Fibroblast of lung (primary cell): ENCODE measurements at regions not wholly inside any gene's neighbourhood (a gene's known extent, or its start where the extent isn't known, plus 50 kb on each side); places are given as distances from the start of the nearest gene placed in this dataset.

ENCODE experiments used
- DNase-seq, 2 donors: peaks; one replicate each; pipeline versions ENCODE4 v3.0.0 to v3.0.0-alpha.2; 2010; ENCODE audit warnings: low read depth in 2 of 2
- H2AFZ ChIP-seq: 2 replicates; pipeline ENCODE4 v1.5.1; 2012; ENCODE audit warnings: low read length, control low read depth, inconsistent platforms
- H3K27ac ChIP-seq: 2 replicates; pipeline ENCODE4 v1.5.1; 2011; ENCODE audit warnings: low read length, control low read depth; ENCODE audit not compliant: insufficient read depth
- H3K27me3 ChIP-seq: 2 replicates; pipeline ENCODE4 v1.5.1; 2011; ENCODE audit warnings: mild to moderate bottlenecking, low read length; ENCODE audit not compliant: control insufficient read depth, insufficient read depth
- H3K36me3 ChIP-seq: 2 replicates; pipeline ENCODE4 v1.5.1; 2011; ENCODE audit warnings: low read length; ENCODE audit not compliant: control insufficient read depth, insufficient read depth
- H3K4me1 ChIP-seq: 2 replicates; pipeline ENCODE4 v1.5.1; 2011; ENCODE audit warnings: low read length; ENCODE audit not compliant: control insufficient read depth, insufficient read depth; ENCODE audit errors: extremely low read depth
- H3K4me2 ChIP-seq: 2 replicates; pipeline ENCODE4 v1.5.1; 2011; ENCODE audit warnings: low read length, control low read depth; ENCODE audit not compliant: insufficient read depth; ENCODE audit errors: extremely low read depth
- H3K4me3 ChIP-seq, 4 experiments: fragments of 200-600 bp in 1 of 4; sonication (generic) in 1 of 4; replicated peaks in 1 of 4; 2 replicates each; pipeline ENCODE4 v1.5.1; 2011 to 2016; ENCODE audit warnings: low read length in 4 of 4, low read depth in 3 of 4, mild to moderate bottlenecking in 3 of 4, control low read depth in 2 of 4, inconsistent platforms in 1 of 4, mixed read lengths in 1 of 4; ENCODE audit not compliant: insufficient read depth in 1 of 4; ENCODE audit errors: control extremely low read depth in 1 of 4
- H3K79me2 ChIP-seq: 2 replicates; pipeline ENCODE4 v1.5.1; 2012; ENCODE audit warnings: mild to moderate bottlenecking, low read length, inconsistent platforms; ENCODE audit not compliant: control insufficient read depth, insufficient read depth
- H3K9ac ChIP-seq: 2 replicates; pipeline ENCODE4 v1.5.1; 2011; ENCODE audit warnings: mild to moderate bottlenecking, low read length, control low read depth; ENCODE audit not compliant: insufficient read depth
- H3K9me3 ChIP-seq: 2 replicates; pipeline ENCODE4 v1.5.1; 2012; ENCODE audit warnings: low read depth, low read length; ENCODE audit not compliant: control insufficient read depth, insufficient read depth
- H4K20me1 ChIP-seq: 2 replicates; pipeline ENCODE4 v1.5.1; 2011; ENCODE audit warnings: low read length; ENCODE audit not compliant: control insufficient read depth, insufficient read depth; ENCODE audit errors: extremely low read depth
- CTCF ChIP-seq, 2 donors: IDR thresholded peaks in 1 of 2; conservative IDR thresholded peaks in 1 of 2; 1 replicate in 1 of 2; 2 replicates in 1 of 2; pipeline ENCODE4 v1.5.1; 2011 to 2012; ENCODE audit warnings: low read length in 2 of 2, control low read depth in 1 of 2, inconsistent platforms in 1 of 2, low read depth in 1 of 2, mild to moderate bottlenecking in 1 of 2
- EZH2 ChIP-seq: IDR thresholded peaks from 2 replicates; pipeline ENCODE4 v1.5.1; 2012; ENCODE audit warnings: low read length, control low read depth, mild to moderate bottlenecking; ENCODE audit errors: missing control alignments

- no peaks in the 10 kb centered on the region for H3K9me3 ChIP-seq
- H2AFZ ChIP-seq, result no peak overlapping the region
- H3K4me2 ChIP-seq, result no peak overlapping the region
- H3K9ac ChIP-seq, result no peak overlapping the region
- TF ChIP-seq EZH2 (no peak), CTCF (conservative IDR thresholded peaks at IDR 0.05 in 1 of 2, IDR thresholded peaks at IDR 0.05 in 1 of 2; ENCODE audit: low read depth in 1 of 2, low read length in 2 of 2) (no peak)
- H3K4me1 ChIP-seq, result no peaks in the 10 kb centered on the region
- no peak overlapping the region for H3K27ac ChIP-seq
- no peaks in the 10 kb centered on the region for H3K27me3 ChIP-seq
- H3K36me3 ChIP-seq, result no peaks in the 10 kb centered on the region
- H4K20me1 ChIP-seq, result no peaks in the 10 kb centered on the region
- H3K4me3 ChIP-seq, result no peak overlapping the region
- no peaks in the 10 kb centered on the region for H3K79me2 ChIP-seq
- no peak for DNase-seq
Measured at GRCh38 chr4:36573441-36573840, 292.0 kb downstream of the DTHD1 start.

- no peak overlapping the region for H3K4me2 ChIP-seq
- no peaks in the 10 kb centered on the region for H4K20me1 ChIP-seq
- no peak overlapping the region for H2AFZ ChIP-seq
- H3K27me3 ChIP-seq, result no peaks in the 10 kb centered on the region
- no peaks in the 10 kb centered on the region for H3K79me2 ChIP-seq
- no peaks in the 10 kb centered on the region for H3K9me3 ChIP-seq
- no peaks in the 10 kb centered on the region for H3K36me3 ChIP-seq
- DNase-seq, result no peak
- H3K27ac ChIP-seq, result no peak overlapping the region
- TF ChIP-seq EZH2, result no peak
- no peak for TF ChIP-seq CTCF (conservative IDR thresholded peaks at IDR 0.05 in 1 of 2, IDR thresholded peaks at IDR 0.05 in 1 of 2; ENCODE audit: low read depth in 1 of 2, low read length in 2 of 2)
- H3K9ac ChIP-seq, result no peak overlapping the region
- H3K4me1 ChIP-seq, result no peaks in the 10 kb centered on the region
- no peak overlapping the region for H3K4me3 ChIP-seq
Measured at GRCh38 chr4:36574816-36575215, 293.4 kb downstream of the DTHD1 start.

- no peak overlapping the region for H3K9ac ChIP-seq
- no peak for TF ChIP-seq EZH2
- no peak for TF ChIP-seq CTCF (conservative IDR thresholded peaks at IDR 0.05 in 1 of 2, IDR thresholded peaks at IDR 0.05 in 1 of 2; ENCODE audit: low read depth in 1 of 2, low read length in 2 of 2)
- DNase-seq, result no peak
- no peaks in the 10 kb centered on the region for H3K27me3 ChIP-seq
- H3K79me2 ChIP-seq, result no peaks in the 10 kb centered on the region
- no peak overlapping the region for H3K4me3 ChIP-seq
- H4K20me1 ChIP-seq, result no peaks in the 10 kb centered on the region
- no peaks in the 10 kb centered on the region for H3K9me3 ChIP-seq
- no peak overlapping the region for H3K4me2 ChIP-seq
- no peak overlapping the region for H3K27ac ChIP-seq
- no peak overlapping the region for H2AFZ ChIP-seq
- H3K4me1 ChIP-seq, result no peaks in the 10 kb centered on the region
- H3K36me3 ChIP-seq, result no peaks in the 10 kb centered on the region
Measured at GRCh38 chr4:36582198-36582597, 300.8 kb downstream of the DTHD1 start.
